GM13977 (cell line): ENCODE measurements at regions not wholly inside any gene's neighbourhood (a gene's known extent, or its start where the extent isn't known, plus 50 kb on each side); places are given as distances from the start of the nearest gene placed in this dataset.
"Not testable (repeated sequence)": the region's sequence is repeated elsewhere in the genome, so short reads cannot be mapped to it uniquely, and the experiment has no call there.

Experiments used
- DNase-seq: peaks from one replicate; pipeline ENCODE4 v3.0.0; 2012; ENCODE audit warnings: low spot score
- CTCF ChIP-seq: IDR thresholded peaks from 2 replicates; pipeline ENCODE4 v1.5.1; 2012; ENCODE audit warnings: mild to moderate bottlenecking, control low read depth; ENCODE audit not compliant: insufficient read depth; ENCODE audit errors: extremely low read depth, missing control alignments
- in situ Hi-C: fragments of 300-500 bp; cut with MboI; formaldehyde crosslinking; loops from one replicate; pipeline ENCODE4 v1.12.0; 2022; ENCODE audit warnings: low sequenced_read_pairs, low pct_unique_long_range_greater_than_20kb, mixed read lengths, inconsistent platforms; ENCODE audit not compliant: unreplicated experiment

GRCh38 chr17:53630115-53630514 is 192.6 kb upstream of the KIF2B start:
- DNase-seq = no peak
- in situ Hi-C loops = no loop called here
- TF ChIP-seq CTCF = no peak

- in situ Hi-C loops = no loop called here
- TF ChIP-seq CTCF = no peak
- no peak for DNase-seq
These were observed 193.5 kb upstream of the KIF2B start for GRCh38 chr17:53629188-53629587.

GRCh38 chr17:53628011-53628410 is 194.7 kb upstream of the KIF2B start:
- no peak for TF ChIP-seq CTCF
- no peak for DNase-seq
- in situ Hi-C loops = no loop called here

- no peak for TF ChIP-seq CTCF
- in situ Hi-C loops = no loop called here
- no peak for DNase-seq
These were observed 195.2 kb upstream of the KIF2B start for GRCh38 chr17:53627511-53627910.

GRCh38 chr17:53626286-53626685 is 196.4 kb upstream of the KIF2B start:
- in situ Hi-C loops = no loop called here
- DNase-seq = no peak
- no peak for TF ChIP-seq CTCF

GRCh38 chr17:53619025-53619424 is 203.7 kb upstream of the KIF2B start:
- in situ Hi-C loops = no loop called here
- no peak for DNase-seq
- TF ChIP-seq CTCF = no peak

GRCh38 chr17:53608208-53608607 is 214.5 kb upstream of the KIF2B start:
- DNase-seq, in situ Hi-C loops: not testable (repeated sequence)
